Right forelimb (tissue), 1 donor: ENCODE measurements at regions not wholly inside any gene's neighbourhood (a gene's known extent, or its start where the extent isn't known, plus 50 kb on each side); places are given as distances from the start of the nearest gene placed in this dataset.
"Not testable (repeated sequence)": the region's sequence is repeated elsewhere in the genome, so short reads cannot be mapped to it uniquely, and the experiment has no call there.

ENCODE experiments used
- DNase-seq: peaks from one replicate; pipeline ENCODE4 v3.0.0-alpha.2; 2018

DNA sequence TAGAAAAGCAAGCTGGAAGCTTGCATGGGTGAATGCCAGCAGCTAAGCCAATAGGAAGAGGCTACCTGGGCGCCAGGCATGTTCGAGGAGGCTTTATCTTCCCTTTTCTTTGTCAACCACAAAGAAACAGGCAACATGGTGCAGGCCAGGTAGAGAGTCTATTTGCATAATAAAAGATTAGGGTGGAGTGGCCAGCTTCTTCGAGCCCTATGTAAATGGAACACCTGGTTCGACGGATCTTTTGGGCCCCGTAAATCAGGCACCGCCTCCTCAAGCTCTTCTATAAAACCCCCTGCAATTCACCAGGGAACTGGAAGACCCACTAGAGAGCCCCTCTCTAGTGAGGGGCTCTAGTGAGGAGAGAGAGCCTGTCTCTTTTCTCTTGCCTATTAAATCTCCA, 1106.2 kb upstream of the CELF2 start:
- DNase-seq, result no peak

DNA sequence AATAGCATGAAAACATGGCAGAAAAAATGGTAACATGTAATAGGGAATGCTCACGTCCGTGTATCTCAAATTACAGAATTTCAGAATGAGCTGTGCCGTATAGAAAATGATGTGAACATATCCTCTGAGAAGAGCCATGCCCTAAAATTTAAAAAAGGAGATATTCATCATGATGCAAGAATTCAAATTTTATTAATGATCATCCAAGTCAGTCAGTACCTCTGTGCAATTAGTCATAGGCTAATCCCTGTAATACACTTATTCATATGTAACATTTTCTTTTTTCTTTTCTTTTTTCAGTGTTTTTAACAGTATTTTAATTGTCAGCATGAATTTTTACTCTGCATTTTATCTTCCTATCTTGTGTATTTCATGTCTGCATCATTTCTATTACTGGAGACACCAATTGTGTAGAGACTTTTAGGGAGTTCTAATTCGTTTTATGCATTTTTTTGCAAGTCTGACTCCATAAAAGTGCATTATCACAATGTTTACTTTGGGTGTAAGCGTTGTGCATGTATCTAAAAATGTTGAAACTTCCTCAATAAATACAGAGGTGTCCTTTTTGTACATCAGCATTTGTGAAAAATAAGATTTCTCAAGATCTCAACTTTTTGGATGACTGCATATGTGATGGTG, 1103.7 kb upstream of the CELF2 start:
- DNase-seq, result no peak

DNA sequence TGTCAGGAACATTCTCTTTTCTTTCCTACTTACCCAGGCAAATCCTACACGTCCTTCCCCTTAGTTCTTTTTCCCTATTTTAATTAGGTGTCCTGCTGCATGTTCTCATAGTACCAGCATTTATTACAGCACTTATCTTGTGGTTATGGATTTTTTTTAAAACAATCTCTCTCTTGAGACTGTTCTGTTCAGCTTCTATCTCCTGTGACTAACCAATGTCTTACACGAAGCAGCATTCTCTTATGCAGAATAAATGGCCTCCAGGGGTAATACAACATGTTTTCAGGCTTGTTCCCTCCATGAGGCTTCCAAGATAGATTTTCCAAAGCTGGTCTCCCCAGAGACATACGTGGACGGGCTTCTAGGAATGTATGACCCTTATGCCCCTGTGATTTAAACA, 1096.1 kb upstream of the CELF2 start:
- no peak for DNase-seq

DNA sequence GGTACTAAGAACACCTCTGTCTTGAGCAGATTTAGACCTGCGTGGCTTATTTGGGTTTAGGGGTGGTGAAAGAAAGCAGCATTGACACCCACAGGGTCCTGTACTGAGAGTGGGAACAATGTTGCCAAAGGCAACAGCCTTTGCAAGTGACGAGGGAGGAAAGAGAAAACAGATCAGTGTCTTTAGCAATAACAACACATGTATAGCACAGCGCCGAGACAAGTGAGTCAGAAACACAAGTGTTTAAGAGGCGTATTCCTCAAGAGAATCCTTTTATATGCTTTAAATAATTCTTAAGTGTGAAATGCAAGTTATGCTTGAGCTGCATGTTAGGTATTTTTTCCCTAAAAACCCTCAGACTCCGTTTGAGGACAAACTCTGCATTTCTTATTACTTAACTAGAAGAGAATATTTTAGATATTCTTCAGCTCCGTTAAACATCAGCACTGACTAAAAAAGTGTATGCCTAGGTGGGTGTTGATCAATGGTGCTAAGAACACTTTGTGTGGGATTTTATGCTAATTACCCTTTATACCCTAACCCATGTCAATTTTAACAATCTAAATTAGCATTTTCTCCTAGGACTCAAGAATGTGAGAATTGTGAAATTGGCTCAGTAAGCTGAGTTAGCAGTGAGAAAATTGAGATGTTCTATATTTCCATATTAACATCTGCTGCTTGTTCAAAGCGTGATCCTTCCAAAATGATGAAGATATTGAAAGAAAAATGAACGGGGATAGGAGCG, 1095.4 kb upstream of the CELF2 start:
- DNase-seq, result no peak

DNA sequence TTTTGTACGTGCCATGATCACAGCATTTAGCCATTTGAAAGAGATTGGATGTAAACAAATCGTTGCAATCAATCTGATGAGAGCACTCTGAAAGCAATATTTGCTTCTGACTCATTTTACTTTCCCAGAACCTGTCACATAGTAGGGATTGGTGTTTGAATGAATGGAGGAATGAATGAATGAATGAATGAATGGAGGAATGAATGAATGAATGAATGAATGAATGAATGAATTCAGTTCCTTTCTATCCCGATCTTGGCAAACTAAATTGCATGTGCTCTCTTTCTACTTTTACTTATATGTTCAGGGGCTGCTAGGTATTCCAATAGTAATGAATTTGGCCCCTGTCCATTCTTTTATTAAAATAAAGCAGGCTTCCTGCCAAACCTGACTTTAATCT, 1091.7 kb upstream of the CELF2 start:
- no peak for DNase-seq

DNA sequence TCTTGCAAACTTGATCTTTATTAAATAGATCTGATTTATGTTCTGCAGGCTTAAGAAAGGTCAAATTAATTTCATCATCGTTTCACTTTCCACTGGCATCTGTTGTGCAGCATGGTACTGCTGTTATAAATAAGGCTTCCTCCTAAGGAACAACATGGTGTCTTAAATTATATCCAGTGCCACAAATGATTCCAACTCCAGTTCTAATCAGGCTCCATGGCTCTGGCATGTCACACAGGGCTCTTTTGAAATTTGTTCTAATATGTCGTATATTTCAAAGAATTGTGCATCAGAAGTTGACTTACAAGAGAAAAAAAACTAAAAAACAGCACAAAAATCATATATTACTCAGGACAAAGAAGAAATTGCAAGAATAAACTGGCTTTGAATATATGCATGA, 1090.8 kb upstream of the CELF2 start:
- DNase-seq, result no peak

DNA sequence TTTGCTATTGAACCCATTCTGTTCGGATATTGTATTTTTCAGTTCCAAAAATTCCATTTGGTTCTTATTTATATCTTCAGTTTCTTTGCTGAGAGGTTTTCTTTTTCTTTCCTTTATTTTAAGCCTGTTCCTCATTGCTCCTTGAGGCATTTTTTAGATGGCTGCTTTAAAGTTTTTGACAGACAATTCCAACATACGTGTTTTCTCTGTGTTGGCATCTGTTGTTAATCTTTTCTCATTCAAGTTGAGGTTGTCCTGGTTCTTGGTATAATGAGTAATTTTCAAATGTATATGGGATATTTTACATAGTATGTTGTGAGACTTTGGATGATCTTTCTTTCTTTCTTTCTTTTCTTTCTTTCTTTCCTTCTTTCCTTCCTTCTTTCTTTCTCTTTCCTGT, 1078.0 kb upstream of the CELF2 start:
- no peak for DNase-seq

DNA sequence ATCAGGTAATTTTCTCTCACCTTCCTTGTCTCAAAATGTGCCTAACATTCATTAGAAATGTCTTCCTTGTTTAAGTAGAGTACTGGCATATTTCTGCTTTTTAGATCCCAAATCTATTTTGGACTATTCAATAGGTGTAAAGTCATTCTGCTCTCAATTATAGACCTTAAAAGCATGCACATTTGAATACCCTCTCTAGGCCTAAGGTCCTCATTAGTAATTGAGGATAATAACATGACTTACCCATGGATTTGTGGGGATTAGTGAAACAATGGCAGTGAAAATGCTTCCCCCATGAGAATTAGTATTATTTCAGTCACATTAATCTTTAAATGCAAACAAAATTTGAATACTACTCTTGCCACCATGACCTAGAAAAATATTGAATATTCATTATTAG, 1073.0 kb upstream of the CELF2 start:
- no peak for DNase-seq

DNA sequence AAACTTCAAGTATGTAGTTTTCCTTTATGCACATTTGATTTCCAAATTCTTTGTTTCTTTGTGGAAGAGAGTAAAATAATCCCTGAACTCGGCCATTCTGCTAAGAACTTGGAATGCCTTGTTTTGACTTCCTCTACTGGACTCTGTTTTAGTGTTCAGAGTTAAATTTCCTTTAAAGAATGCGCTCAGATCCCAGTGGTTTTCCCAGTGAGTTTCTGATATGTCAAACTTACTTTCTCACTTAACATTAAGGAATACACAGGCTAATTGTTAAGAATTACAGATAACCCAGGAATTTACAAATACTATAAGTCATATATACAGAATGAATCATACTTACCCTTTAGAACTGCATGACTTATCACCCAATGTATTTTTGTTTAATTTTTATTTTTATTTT, 1067.6 kb upstream of the CELF2 start:
- no peak for DNase-seq

DNA sequence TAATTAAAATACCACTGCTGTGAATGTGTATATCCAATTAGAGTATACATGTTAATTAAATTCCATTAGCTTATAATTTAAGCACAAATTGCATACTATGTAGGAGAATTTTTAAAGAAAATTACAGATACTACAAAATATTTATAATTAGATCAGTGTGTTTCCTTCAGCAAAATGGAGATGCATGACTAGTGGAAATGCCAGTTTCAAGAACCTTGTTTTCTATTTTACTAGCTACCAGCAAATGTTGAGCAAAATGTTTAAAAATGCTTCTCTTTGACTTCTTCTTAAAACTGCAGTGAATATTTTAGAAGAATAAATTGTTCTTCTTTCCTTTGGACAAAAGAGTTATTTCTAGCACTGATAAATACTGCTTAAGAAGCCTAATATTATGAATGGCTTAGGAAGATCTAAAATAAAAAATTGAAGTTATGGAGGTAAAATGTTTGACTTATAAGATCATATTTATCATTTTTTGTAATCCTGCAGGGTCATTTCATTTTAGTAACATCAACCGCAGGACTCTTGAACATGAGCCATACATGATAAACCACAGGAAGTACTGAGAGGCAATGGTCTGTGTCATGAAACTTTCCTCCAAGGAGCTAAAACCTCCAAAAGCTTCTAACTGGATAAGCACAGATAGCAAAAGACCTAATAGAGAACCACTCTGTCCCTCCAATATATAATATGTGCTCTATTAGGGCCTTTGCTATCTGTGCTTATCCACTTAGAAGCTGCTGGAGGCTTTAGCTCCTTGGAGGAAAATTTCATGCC, 1066.0 kb upstream of the CELF2 start:
- no peak for DNase-seq

DNA sequence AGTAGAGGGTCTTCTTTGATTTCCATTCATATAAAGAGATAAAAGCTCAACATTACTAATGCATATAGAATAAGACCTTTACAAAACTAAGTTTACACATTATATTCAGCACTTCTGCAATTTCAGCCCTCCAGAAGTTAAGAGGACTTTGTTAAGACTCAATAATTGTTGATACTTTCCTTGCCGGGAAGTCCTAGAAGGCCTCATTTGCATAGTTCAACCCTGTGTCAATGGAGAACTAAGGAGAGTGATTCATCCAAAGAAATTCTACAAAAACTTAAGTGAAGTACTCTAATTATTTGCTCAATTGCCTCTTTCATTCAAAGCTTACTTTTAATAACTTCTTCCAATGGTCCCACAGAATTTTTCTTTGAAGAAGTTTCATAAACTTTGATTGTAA, 1060.3 kb upstream of the CELF2 start:
- no peak for DNase-seq

DNA sequence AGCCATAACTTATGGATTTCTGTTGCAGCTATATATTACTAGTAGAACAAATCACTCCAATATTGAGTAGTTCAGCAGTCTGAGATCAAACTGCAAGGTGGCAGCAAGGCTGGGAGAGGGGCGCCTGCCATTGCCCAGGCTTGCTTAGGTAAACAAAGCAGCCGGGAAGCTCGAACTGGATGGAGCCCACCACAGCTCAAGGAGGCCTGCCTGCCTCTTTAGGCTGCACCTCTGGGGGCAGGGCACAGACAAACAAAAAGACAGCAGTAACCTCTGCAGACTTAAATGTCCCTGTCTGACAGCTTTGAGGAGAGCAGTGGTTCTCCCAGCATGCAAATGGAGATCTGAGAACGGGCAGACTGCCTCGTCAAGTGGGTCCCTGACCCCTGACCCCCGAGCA, 1059.8 kb upstream of the CELF2 start:
- not testable (repeated sequence) for DNase-seq

DNA sequence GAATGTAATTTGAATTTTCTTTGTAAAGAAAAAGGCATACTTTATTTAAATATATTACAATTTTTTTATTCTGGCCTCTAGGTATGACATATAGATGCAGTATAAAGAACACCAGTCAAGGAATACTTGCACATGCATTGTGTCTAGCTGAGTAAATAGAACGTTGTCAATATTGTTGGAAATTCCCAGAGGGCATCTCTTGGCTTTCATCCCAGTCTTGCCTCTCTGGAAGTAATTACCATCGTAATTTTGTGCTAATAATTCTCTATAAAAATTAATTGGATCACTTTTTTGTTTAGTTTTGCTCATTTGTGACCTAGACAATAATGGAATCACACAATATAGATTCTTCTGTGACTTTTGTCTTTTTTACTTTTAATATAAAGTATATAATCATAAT, 1052.3 kb upstream of the CELF2 start:
- DNase-seq, result no peak

DNA sequence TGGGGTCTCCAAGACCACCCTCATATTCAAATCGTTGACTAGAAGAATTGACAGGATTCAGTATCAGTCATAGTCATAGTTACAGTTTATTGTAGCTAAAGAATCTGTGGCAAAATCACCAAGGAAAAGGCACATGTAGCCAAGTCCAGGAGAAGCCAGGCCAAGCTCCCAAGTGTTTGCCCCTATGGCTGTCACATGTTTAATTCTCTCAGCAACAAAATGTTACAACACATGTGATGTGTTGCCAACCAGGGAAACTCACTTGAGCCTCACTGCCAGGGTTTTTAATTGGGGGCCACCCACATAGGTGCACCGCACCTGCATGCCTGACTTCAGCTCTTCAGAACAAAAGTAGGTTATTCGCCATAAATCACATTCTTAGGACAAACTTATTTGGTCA, 1030.9 kb upstream of the CELF2 start:
- no peak for DNase-seq

DNA sequence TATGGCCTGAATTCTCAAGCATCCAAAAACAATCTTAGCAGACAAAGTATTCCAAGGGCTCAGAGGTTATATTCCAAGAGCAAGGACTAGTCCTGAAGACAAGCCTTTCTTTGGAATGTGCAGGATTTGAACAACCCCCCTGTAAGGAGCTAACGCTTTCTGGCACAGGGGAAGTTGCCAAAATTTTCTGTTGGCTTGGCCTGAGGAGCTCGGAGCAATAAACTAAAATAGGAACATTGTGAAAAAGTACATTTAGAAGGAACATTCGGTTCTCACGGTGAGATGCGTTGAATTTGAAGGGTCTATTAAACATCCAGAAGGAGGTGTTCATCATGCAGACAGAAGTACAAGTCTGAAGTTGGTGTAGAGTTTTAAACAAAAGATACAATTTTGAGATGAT, 1030.5 kb upstream of the CELF2 start:
- no peak for DNase-seq

DNA sequence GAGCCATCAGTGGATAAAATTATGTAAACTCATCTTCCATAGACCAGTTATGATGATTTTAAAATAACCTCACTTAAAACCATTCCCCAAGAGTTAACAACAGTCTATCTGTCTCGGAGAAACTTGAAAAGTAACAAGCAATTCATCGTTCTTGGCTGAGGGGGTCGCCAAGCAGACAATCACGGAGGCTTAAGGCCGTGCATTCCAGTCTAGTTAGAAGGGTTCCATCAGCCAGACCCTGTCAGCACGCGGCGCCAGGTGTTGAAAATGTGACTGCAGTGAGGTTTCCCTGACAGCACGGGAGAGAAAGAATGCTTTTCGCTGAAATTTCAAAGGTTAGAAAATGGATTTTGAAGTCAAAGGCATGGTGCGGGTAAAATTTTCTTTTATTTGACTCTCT, 1025.0 kb upstream of the CELF2 start:
- no peak for DNase-seq

DNA sequence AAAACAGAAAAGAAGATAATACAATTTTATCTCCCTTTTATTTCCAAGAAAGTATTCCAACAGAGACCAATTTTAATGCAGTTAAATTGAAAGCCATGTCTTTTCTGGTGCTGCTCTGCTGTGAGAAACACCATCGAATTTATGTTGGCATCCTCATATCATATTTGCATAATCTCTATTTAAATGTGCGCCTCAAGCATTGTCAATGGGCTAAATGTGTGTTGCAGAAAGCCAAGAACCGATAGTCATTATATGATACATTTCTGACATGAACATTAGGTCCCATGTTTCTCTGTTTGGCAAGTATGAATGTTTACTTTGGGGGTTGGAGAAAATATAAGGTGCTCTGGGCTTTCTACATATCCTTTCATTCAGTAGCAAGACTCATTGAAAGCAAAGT, 1023.5 kb upstream of the CELF2 start:
- no peak for DNase-seq

DNA sequence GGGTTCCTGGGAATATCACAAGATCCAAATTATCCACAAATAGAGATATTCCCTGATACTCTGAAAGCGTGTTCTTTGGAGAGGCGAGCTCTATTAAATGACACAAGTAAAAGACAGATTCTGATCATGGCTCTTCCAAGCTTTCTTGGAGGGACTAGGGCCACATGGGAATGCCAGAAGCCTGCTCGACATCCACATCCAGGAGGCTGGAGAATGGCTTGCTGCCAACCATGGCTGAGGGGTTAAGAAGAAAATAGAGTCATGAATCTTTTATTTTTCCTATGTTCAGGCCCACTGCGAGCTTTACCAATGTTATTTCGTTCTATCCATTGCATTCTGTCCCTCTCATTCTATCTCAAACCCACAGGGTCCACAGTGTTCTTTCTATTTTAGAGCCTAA, 1018.0 kb upstream of the CELF2 start:
- no peak for DNase-seq

DNA sequence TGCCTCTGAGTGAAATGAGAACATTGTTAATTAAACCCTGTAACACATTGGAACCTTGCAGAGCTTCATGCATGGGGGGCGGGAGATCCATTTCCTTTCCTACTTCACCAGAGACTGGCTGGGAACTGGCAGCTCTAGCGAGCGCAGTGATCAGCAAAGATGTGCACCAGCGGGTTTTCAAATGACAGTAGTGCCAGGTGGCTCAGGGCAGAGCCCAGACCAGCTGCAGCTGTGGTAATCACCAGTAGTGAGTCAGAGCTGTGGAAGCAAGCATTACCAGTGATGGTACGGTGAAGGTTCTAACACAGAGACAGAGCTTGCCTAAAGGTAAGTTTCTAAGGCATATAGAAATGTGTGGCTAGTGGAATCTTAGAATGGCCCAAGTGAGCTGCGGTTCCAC, 1009.7 kb upstream of the CELF2 start:
- DNase-seq, result no peak

DNA sequence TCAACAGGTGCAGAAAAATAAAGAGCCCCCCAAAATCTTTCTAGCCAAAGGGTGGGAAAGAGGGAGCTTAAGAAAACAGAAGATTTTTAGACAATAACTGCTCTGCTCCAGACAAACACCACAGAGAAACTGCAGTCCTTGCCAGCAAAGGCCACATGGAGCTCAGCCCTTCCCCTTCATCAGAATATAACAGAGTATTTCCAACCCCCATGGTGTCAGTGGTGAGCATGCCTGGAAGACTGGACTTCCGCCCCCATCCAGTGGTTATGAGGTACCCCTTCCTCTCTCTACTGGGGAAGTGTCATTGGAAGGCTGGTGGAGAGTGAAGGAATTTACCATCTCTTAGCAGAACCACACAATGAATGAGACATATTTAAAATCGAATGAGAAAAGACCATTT, 1007.3 kb upstream of the CELF2 start:
- no peak for DNase-seq

DNA sequence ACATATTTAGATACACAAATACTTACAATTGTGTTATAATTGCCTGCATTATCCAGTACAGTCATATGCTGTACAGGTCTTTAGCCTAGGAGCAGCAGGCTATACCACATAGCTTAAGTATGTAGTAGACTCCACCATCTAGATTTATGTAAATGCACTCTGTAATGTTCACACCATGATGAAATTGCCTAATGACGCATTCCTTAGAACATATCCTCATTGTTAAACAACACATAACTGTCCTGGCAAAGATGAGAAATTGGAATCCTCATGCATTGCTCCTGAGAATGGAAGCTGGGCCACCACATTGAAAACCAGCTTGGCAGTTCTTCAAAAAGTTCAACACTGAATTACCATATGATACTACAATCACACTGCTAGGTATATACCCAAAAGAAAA, 1002.8 kb upstream of the CELF2 start:
- DNase-seq, result no peak

DNA sequence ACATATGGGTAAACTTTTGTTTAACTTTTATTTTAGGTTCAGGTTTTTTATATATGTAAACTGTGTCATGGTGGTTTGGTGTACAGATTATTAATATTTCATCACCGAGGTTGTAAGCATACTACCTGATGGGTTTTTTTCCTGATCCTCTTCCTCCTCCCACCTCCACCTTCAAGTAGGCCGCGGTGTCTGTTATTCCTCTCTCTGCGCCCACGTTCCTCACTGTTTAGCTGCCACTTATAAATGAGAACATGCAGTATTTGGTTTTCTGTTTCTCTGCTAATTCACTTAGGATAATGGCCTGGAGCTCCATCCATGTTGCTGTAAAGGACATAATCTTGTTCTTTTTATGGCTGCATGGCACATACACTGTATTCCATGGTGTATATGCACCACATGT, 1000.0 kb upstream of the CELF2 start:
- DNase-seq, result no peak

DNA sequence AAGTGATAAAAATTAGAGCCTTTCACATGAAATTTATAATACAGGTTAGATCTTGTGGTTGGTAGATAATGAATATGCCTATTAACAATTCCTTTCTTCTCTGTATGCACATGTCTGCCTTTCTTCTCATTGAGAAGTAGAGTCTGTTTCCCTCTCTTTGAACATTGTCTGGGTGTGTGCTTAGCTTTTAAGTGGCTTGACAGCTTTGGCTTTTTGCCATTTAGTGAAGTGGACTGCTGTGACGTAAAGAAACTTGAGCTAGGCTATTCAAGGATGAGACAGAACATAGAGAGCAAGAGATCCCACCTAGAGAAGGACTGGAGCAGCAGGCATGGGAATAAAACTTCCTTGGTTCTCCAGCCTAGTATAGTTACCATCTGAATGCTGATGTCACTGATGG, 996.7 kb upstream of the CELF2 start:
- DNase-seq, result no peak

DNA sequence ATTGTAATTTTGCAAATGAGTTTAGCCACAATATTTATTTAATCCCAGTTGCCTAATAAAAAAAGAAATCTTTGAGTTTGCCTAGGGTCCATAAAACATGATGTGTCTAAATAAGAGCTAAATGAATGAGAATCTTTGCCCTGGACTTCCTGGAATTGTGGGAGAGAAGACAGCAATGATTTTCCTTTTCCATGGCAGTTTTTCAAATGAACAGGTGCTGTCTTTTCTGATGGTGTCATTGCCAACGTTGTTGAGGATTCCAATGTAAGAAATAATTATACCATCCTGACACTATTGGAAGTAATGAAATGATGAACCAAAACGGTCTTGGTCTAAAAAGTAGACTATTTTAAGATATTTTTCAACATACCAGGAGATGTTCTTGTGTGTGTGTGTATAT, 984.7 kb upstream of the CELF2 start:
- no peak for DNase-seq
